ENCODE measurements at regions not wholly inside any gene's neighbourhood (a gene's known extent, or its start where the extent isn't known, plus 50 kb on each side); places are given as distances from the start of the nearest gene placed in this dataset.

DNA sequence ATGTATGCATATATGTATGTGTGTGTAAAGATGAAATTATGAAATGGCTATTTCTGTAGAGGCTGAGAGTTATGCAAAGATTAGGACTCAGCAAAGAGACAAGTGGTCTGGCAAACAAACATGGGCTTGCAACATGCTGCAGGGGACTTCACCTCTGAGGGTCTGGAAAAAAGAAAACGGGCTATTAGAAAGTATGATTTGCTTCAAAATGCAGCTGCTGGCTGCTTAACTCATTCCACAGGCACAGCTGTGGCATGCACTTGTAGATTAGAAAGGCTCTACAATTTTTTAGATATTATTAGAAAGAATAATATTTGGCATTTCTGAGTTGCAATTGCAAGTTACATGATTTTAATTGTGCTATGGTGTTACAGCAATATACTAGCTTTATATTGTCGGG lies 90.4 kb downstream of the ADAMTS1 start:
- H3K27ac Mint-ChIP-seq (ENCODE audit: unreplicated experiment): no peak overlapping the region
- DNase-seq: no peak
- TF ChIP-seq, protein P1, sequence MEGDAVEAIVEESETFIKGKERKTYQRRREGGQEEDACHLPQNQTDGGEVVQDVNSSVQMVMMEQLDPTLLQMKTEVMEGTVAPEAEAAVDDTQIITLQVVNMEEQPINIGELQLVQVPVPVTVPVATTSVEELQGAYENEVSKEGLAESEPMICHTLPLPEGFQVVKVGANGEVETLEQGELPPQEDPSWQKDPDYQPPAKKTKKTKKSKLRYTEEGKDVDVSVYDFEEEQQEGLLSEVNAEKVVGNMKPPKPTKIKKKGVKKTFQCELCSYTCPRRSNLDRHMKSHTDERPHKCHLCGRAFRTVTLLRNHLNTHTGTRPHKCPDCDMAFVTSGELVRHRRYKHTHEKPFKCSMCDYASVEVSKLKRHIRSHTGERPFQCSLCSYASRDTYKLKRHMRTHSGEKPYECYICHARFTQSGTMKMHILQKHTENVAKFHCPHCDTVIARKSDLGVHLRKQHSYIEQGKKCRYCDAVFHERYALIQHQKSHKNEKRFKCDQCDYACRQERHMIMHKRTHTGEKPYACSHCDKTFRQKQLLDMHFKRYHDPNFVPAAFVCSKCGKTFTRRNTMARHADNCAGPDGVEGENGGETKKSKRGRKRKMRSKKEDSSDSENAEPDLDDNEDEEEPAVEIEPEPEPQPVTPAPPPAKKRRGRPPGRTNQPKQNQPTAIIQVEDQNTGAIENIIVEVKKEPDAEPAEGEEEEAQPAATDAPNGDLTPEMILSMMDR (IDR thresholded peaks at IDR 0.05; ENCODE audit: partially characterized antibody, unreplicated experiment): no peak
- no peaks in the 10 kb centered on the region for H3K36me3 Mint-ChIP-seq (ENCODE audit: unreplicated experiment)
- H3K4me3 Mint-ChIP-seq (ENCODE audit: unreplicated experiment): no peak overlapping the region
- H3K4me1 Mint-ChIP-seq (ENCODE audit: low read depth, unreplicated experiment): peaks cover 2% of the 10 kb centered on the region
- no peaks in the 10 kb centered on the region for H3K9me3 Mint-ChIP-seq (ENCODE audit: unreplicated experiment)
- H3K27me3 Mint-ChIP-seq (ENCODE audit: unreplicated experiment): no peaks in the 10 kb centered on the region

GRCh38 chr21:26753822-26754221 lies 91.4 kb downstream of the ADAMTS1 start:
- H3K4me1 Mint-ChIP-seq (ENCODE audit: low read depth, unreplicated experiment): peaks cover 2% of the 10 kb centered on the region
- TF ChIP-seq, protein P1 (IDR thresholded peaks at IDR 0.05; ENCODE audit: partially characterized antibody, unreplicated experiment): no peak
- H3K9me3 Mint-ChIP-seq (ENCODE audit: unreplicated experiment): no peaks in the 10 kb centered on the region
- H3K36me3 Mint-ChIP-seq (ENCODE audit: unreplicated experiment): no peaks in the 10 kb centered on the region
- no peak overlapping the region for H3K27ac Mint-ChIP-seq (ENCODE audit: unreplicated experiment)
- no peak for DNase-seq
- no peaks in the 10 kb centered on the region for H3K27me3 Mint-ChIP-seq (ENCODE audit: unreplicated experiment)
- no peak overlapping the region for H3K4me3 Mint-ChIP-seq (ENCODE audit: unreplicated experiment)

GRCh38 chr21:26752849-26753248 lies 92.4 kb downstream of the ADAMTS1 start:
- H3K4me1 Mint-ChIP-seq (ENCODE audit: low read depth, unreplicated experiment): peaks cover 2% of the 10 kb centered on the region
- DNase-seq: no peak
- no peak overlapping the region for H3K4me3 Mint-ChIP-seq (ENCODE audit: unreplicated experiment)
- no peaks in the 10 kb centered on the region for H3K36me3 Mint-ChIP-seq (ENCODE audit: unreplicated experiment)
- no peak overlapping the region for H3K27ac Mint-ChIP-seq (ENCODE audit: unreplicated experiment)
- TF ChIP-seq, protein P1 (IDR thresholded peaks at IDR 0.05; ENCODE audit: partially characterized antibody, unreplicated experiment): no peak
- H3K9me3 Mint-ChIP-seq (ENCODE audit: unreplicated experiment): no peaks in the 10 kb centered on the region
- no peaks in the 10 kb centered on the region for H3K27me3 Mint-ChIP-seq (ENCODE audit: unreplicated experiment)

- DNase-seq: no peak
- Mint-ChIP-seq H3K9me3 (ENCODE audit: unreplicated experiment) (no peaks in the 10 kb centered on the region), H3K36me3 (ENCODE audit: unreplicated experiment) (no peaks in the 10 kb centered on the region), H3K4me1 (ENCODE audit: low read depth, unreplicated experiment) (peaks cover 2% of the 10 kb centered on the region), H3K27ac (ENCODE audit: unreplicated experiment) (no peak overlapping the region), H3K27me3 (ENCODE audit: unreplicated experiment) (no peaks in the 10 kb centered on the region), H3K4me3 (ENCODE audit: unreplicated experiment) (no peak overlapping the region)
- TF ChIP-seq, protein P1 (IDR thresholded peaks at IDR 0.05; ENCODE audit: partially characterized antibody, unreplicated experiment): no peak
Observed at GRCh38 chr21:26751305-26751704, 93.9 kb downstream of the ADAMTS1 start.

DNA sequence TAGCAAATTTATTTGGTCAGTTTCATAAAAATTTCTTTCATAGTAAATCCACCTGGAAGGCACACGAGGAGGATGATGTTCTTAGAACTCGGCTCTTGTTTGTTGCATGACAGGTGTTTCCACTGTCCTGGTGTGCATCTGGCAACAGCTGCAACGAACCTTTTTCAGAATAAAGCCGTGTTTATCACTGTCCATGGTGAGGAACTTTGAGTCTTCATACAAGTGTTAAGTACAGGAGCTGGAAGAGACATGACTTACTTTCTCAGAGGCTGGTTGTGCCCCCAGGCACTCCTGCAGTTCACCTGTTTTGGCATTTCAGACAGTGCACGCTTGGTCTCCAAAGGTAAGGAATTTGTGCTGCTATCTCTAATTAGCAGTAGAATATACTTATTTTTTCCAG lies 97.1 kb downstream of the ADAMTS1 start:
- Mint-ChIP-seq H3K27ac (ENCODE audit: unreplicated experiment) (no peak overlapping the region), H3K27me3 (ENCODE audit: unreplicated experiment) (no peaks in the 10 kb centered on the region), H3K9me3 (ENCODE audit: unreplicated experiment) (peaks cover 2% of the 10 kb centered on the region), H3K4me3 (ENCODE audit: unreplicated experiment) (no peak overlapping the region), H3K4me1 (ENCODE audit: low read depth, unreplicated experiment) (no peaks in the 10 kb centered on the region), H3K36me3 (ENCODE audit: unreplicated experiment) (no peaks in the 10 kb centered on the region)
- TF ChIP-seq, protein P1 (IDR thresholded peaks at IDR 0.05; ENCODE audit: partially characterized antibody, unreplicated experiment): no peak
- no peak for DNase-seq
